ENCODE measurements at regions not wholly inside any gene's neighbourhood (a gene's known extent, or its start where the extent isn't known, plus 50 kb on each side); places are given as distances from the start of the nearest gene placed in this dataset.

GRCh38 chr12:73383584-73384222, 1111.5 kb downstream of the TRHDE start:
- TF ChIP-seq CTCF (IDR thresholded peaks at IDR 0.05): no peak

GRCh38 chr12:73384592-73384991, 1112.4 kb downstream of the TRHDE start:
- no peak for TF ChIP-seq CTCF (IDR thresholded peaks at IDR 0.05)

- TF ChIP-seq CTCF (IDR thresholded peaks at IDR 0.05): no peak
These were observed 1118.1 kb downstream of the TRHDE start for GRCh38 chr12:73390261-73390660.

- TF ChIP-seq CTCF (IDR thresholded peaks at IDR 0.05): no peak
These were observed 1124.6 kb upstream of the ATXN7L3B start for GRCh38 chr12:73413051-73413450.

GRCh38 chr12:73413974-73414373, 1123.7 kb upstream of the ATXN7L3B start:
- no peak for TF ChIP-seq CTCF (IDR thresholded peaks at IDR 0.05)

GRCh38 chr12:73414926-73415325, 1122.7 kb upstream of the ATXN7L3B start:
- no peak for TF ChIP-seq CTCF (IDR thresholded peaks at IDR 0.05)

- TF ChIP-seq CTCF (IDR thresholded peaks at IDR 0.05): no peak
These were observed 1119.1 kb upstream of the ATXN7L3B start for GRCh38 chr12:73418541-73418940.

GRCh38 chr12:73421832-73422231, 1115.8 kb upstream of the ATXN7L3B start:
- TF ChIP-seq CTCF (IDR thresholded peaks at IDR 0.05): no peak
